ENCODE measurements at regions not wholly inside any gene's neighbourhood (a gene's known extent, or its start where the extent isn't known, plus 50 kb on each side); places are given as distances from the start of the nearest gene placed in this dataset.

- Histone ChIP-seq H3K4me1 (no peaks in the 10 kb centered on the region), H3K4me3 (no peak overlapping the region), H3K36me3 (replicated peaks in 1 of 2; ENCODE audit: insufficient read depth in 1 of 2, low read depth in 2 of 2) (no peaks in the 10 kb centered on the region), H3K27me3 (no peaks in the 10 kb centered on the region), H3K27ac (no peak overlapping the region), H3K9me3 (no peaks in the 10 kb centered on the region)
- DNase-seq (no peak), ATAC-seq (no peak)
- WGBS, 2 donors, result 76 to 82% methylated on average over 3 of the region's 3 CpGs
- TF ChIP-seq CTCF (IDR thresholded peaks at IDR 0.05) (no peak), POLR2A (IDR thresholded peaks at IDR 0.05) (no peak)
- intact Hi-C loops (cut with DNase I), result no loop called here
Measured at GRCh38 chr2:210955591-210955990, 399.2 kb downstream of the CPS1 start.

DNA sequence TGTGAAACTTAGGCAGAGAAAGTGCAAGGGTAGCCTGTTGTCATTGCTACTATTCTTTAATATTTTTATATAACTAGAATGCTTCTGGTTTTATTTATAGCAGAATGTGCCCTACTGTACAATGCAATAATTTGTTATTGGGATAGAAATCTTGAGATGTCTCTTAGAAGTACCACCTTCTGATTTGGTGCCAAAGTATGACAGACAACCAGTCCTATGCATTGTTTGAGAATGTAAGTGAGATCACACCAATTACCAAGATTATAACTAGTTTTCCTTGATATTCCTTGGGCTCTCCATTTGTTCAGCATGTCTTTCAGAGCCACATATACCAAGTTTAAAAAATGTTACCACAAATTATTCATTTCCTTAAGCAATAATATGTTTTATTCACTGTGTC is 399.7 kb downstream of the CPS1 start:
- Histone ChIP-seq H3K36me3 (replicated peaks in 1 of 2; ENCODE audit: insufficient read depth in 1 of 2, low read depth in 2 of 2) (no peaks in the 10 kb centered on the region), H3K9me3 (no peaks in the 10 kb centered on the region), H3K4me3 (no peak overlapping the region), H3K27me3 (no peaks in the 10 kb centered on the region), H3K4me1 (no peaks in the 10 kb centered on the region), H3K27ac (no peak overlapping the region)
- DNase-seq (no peak), ATAC-seq (no peak)
- TF ChIP-seq POLR2A (IDR thresholded peaks at IDR 0.05) (no peak), CTCF (IDR thresholded peaks at IDR 0.05) (no peak)
- intact Hi-C loops (cut with DNase I), result no loop called here

GRCh38 chr2:210961249-210961648 is 404.9 kb downstream of the CPS1 start:
- Histone ChIP-seq H3K27ac (no peak overlapping the region), H3K9me3 (no peaks in the 10 kb centered on the region), H3K4me1 (no peaks in the 10 kb centered on the region), H3K27me3 (no peaks in the 10 kb centered on the region), H3K36me3 (replicated peaks in 1 of 2; ENCODE audit: insufficient read depth in 1 of 2, low read depth in 2 of 2) (no peaks in the 10 kb centered on the region), H3K4me3 (no peak overlapping the region)
- DNase-seq, result no peak
- no peak for ATAC-seq
- WGBS, 2 donors, result 15 to 27% methylated on average over 2 of the region's 2 CpGs
- intact Hi-C loops (cut with DNase I), result no loop called here
- TF ChIP-seq CTCF (IDR thresholded peaks at IDR 0.05) (no peak), POLR2A (IDR thresholded peaks at IDR 0.05) (no peak)

- no peaks in the 10 kb centered on the region for H3K9me3 ChIP-seq
- H3K4me1 ChIP-seq, result no peaks in the 10 kb centered on the region
- H3K4me3 ChIP-seq, result no peak overlapping the region
- ATAC-seq, result no peak
- DNase-seq, result no peak
- H3K27ac ChIP-seq, result no peak overlapping the region
- H3K27me3 ChIP-seq, result no peaks in the 10 kb centered on the region
- no peaks in the 10 kb centered on the region for H3K36me3 ChIP-seq (replicated peaks in 1 of 2; ENCODE audit: insufficient read depth in 1 of 2, low read depth in 2 of 2)
- TF ChIP-seq CTCF (IDR thresholded peaks at IDR 0.05), result no peak
- WGBS, 2 donors, result 57 to 69% methylated on average over 2 of the region's 2 CpGs
- intact Hi-C loops (cut with DNase I), result no loop called here
Measured at GRCh38 chr2:210963386-210963785, 407.0 kb downstream of the CPS1 start.

- TF ChIP-seq POLR2A (IDR thresholded peaks at IDR 0.05), result no peak
- no peak for TF ChIP-seq CTCF (IDR thresholded peaks at IDR 0.05)
- H3K27ac ChIP-seq, result no peak overlapping the region
- no peaks in the 10 kb centered on the region for H3K27me3 ChIP-seq
- ATAC-seq, result no peak
- no peak for DNase-seq
- no peak overlapping the region for H3K4me3 ChIP-seq
- intact Hi-C loops (cut with DNase I), result no loop called here
- no peaks in the 10 kb centered on the region for H3K36me3 ChIP-seq (replicated peaks in 1 of 2; ENCODE audit: insufficient read depth in 1 of 2, low read depth in 2 of 2)
- H3K4me1 ChIP-seq, result no peaks in the 10 kb centered on the region
- WGBS, 2 donors, result 72 to 78% methylated on average over 2 of the region's 2 CpGs
- no peaks in the 10 kb centered on the region for H3K9me3 ChIP-seq
Measured at GRCh38 chr2:210964141-210964764, 407.9 kb downstream of the CPS1 start.

Data from body of pancreas (tissue), 4 donors.